Right atrium auricular region (tissue), 2 donors: ENCODE measurements at regions not wholly inside any gene's neighbourhood (a gene's known extent, or its start where the extent isn't known, plus 50 kb on each side); places are given as distances from the start of the nearest gene placed in this dataset.

Source experiments
- DNase-seq: peaks from one replicate; pipeline ENCODE4 v3.0.0-alpha.2; 2019; ENCODE audit warnings: low spot score
- H3K27ac ChIP-seq, 2 donors: fragments of 200-600 bp; sonication (generic); 1 replicate in 1 of 2; 2 replicates in 1 of 2; pipeline ENCODE4 v1.5.1; 2016 to 2019
- H3K27me3 ChIP-seq, 2 donors: fragments of 200-600 bp; sonication (generic); one replicate each; pipeline versions ENCODE4 v1.5.1 to v1.6.0; 2017 to 2019
- H3K36me3 ChIP-seq: fragments of 200-600 bp; sonication (generic); one replicate; pipeline ENCODE4 v1.5.1; 2016
- H3K4me1 ChIP-seq, 2 donors: fragments of 200-600 bp; sonication (generic); one replicate each; pipeline versions ENCODE4 v1.5.1 to v1.6.0; 2017 to 2019
- H3K4me3 ChIP-seq, 2 donors: fragments of 200-600 bp; sonication (generic); 1 replicate in 1 of 2; 2 replicates in 1 of 2; pipeline ENCODE4 v1.5.1; 2017 to 2019; ENCODE audit warnings: mild to moderate bottlenecking in 1 of 2, moderate library complexity in 1 of 2
- H3K9me3 ChIP-seq, 2 donors: fragments of 200-600 bp; sonication (generic); one replicate each; pipeline ENCODE4 v1.5.1; 2019
- TF ChIP-seq, protein P1 (sequence below), 2 donors: fragments of 200-600 bp; sonication (generic); IDR thresholded peaks; one replicate each; pipeline ENCODE4 v1.5.1; 2019; ENCODE audit warnings: antibody characterized with exemption in 2 of 2

DNA sequence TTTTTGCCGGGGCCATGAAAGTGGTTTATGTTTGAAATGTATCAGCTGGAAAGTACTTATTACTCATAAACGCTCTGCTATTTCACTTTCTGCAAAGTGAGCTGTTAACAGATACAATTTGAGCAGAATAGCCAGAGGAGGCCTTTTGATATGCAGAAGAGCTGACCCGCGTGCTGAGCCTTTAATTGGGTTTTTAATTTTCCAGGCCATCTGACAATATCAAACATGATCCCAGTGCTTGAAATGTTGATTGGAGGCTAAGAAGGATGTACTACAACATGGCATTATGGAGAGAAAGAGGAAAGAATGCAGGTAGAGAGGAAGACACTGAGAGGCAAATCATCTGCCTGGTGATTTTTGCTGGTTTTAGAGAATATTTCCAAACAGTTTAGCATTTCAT, 261.3 kb upstream of the MEIS2 start:
- Histone ChIP-seq H3K27me3 (no peaks in the 10 kb centered on the region), H3K9me3 (no peaks in the 10 kb centered on the region), H3K27ac (no peak overlapping the region), H3K4me1 (no peaks in the 10 kb centered on the region), H3K4me3 (no peak overlapping the region), H3K36me3 (no peaks in the 10 kb centered on the region)
- TF ChIP-seq, protein P1, sequence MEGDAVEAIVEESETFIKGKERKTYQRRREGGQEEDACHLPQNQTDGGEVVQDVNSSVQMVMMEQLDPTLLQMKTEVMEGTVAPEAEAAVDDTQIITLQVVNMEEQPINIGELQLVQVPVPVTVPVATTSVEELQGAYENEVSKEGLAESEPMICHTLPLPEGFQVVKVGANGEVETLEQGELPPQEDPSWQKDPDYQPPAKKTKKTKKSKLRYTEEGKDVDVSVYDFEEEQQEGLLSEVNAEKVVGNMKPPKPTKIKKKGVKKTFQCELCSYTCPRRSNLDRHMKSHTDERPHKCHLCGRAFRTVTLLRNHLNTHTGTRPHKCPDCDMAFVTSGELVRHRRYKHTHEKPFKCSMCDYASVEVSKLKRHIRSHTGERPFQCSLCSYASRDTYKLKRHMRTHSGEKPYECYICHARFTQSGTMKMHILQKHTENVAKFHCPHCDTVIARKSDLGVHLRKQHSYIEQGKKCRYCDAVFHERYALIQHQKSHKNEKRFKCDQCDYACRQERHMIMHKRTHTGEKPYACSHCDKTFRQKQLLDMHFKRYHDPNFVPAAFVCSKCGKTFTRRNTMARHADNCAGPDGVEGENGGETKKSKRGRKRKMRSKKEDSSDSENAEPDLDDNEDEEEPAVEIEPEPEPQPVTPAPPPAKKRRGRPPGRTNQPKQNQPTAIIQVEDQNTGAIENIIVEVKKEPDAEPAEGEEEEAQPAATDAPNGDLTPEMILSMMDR (IDR thresholded peaks at IDR 0.05) = no peak
- DNase-seq = no peak

DNA sequence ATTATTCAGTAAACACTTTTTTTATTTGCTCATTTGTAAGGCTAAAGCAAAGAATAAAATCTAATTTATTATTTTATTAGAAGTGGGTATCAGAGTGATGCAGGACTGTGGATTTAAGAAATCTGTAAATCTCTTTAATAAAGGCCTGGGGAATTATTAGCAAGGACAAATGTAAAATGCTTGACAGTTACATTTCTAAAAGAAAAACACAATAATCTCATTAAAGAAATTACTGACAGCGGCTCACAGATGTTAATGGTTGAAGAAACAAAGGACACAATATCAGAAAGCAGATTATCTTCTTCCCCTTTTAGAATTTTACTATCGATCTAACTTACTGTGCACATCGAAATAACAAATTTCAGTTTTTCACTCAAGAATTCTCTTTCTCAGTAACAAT, 262.1 kb upstream of the MEIS2 start:
- TF ChIP-seq, protein P1 (IDR thresholded peaks at IDR 0.05) = no peak
- Histone ChIP-seq H3K36me3 (no peaks in the 10 kb centered on the region), H3K4me1 (no peaks in the 10 kb centered on the region), H3K4me3 (no peak overlapping the region), H3K9me3 (no peaks in the 10 kb centered on the region), H3K27me3 (no peaks in the 10 kb centered on the region), H3K27ac (no peak overlapping the region)
- DNase-seq = no peak

DNA sequence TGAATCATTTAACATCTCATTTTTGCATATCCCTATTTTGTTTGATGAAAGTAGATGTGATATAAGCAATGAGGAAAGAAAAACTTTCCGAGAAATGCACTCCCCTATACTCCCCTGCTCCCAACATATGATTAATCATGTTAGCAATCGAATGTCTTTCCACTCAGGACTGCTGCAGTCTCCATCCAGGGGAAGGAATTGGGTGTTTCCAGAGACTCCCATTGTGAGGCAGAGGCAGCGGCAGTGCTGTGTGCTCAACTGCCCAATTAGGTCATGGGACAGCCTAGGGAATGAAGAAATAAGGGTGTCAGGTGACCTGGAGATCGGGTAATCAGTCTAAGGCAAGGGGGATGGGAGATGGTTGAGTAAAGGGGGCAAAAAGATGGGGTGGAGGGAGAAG, 268.6 kb upstream of the MEIS2 start:
- Histone ChIP-seq H3K4me3 (no peak overlapping the region), H3K27me3 (no peaks in the 10 kb centered on the region), H3K4me1 (no peaks in the 10 kb centered on the region), H3K9me3 (no peaks in the 10 kb centered on the region), H3K27ac (no peak overlapping the region), H3K36me3 (no peaks in the 10 kb centered on the region)
- no peak for DNase-seq
- TF ChIP-seq, protein P1 (IDR thresholded peaks at IDR 0.05) = no peak

DNA sequence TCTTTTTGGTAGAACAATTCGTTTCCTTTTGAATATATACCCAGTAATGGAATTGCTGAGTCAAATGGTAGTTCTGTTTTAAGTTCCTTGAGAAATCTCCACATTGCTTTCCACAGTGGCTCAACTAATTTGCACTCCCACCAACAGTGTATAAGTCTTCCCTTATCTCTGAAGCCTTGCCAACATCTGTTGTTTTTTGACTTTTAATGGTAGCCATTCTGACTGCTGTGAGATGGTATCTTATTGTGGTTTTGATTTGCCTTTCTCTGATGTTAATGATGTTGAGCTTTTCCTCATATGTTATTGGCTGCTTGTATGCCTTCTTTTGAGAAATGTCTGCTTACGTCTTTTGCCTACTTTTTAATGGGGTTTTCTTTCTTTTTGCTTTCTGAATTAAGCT, 270.6 kb upstream of the MEIS2 start:
- H3K27me3 ChIP-seq = no peaks in the 10 kb centered on the region
- H3K4me1 ChIP-seq = no peaks in the 10 kb centered on the region
- H3K4me3 ChIP-seq = no peak overlapping the region
- H3K27ac ChIP-seq = no peak overlapping the region
- no peak for DNase-seq
- no peaks in the 10 kb centered on the region for H3K36me3 ChIP-seq
- H3K9me3 ChIP-seq = no peaks in the 10 kb centered on the region
- TF ChIP-seq, protein P1 (IDR thresholded peaks at IDR 0.05) = no peak

DNA sequence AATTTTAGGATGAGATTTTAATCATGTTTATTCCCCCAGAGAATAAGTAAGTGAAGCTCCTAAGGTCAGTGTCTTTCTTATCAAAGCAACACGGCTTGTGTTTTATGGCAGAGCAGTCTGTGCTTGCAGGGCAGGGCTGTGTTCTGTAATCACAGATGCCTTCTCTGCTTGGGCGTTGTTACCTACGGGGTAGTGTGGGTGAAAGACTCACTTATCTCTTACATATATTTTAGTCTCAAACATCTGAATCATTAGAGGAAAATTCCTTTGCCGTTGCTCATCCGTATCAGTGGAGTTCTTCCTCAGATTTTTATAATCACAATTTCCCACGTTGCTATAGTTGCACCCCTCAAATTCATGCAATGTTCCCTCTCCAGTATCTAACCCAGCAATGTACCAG, 271.7 kb upstream of the MEIS2 start:
- H3K27me3 ChIP-seq = no peaks in the 10 kb centered on the region
- TF ChIP-seq, protein P1 (IDR thresholded peaks at IDR 0.05) = no peak
- no peak for DNase-seq
- no peaks in the 10 kb centered on the region for H3K36me3 ChIP-seq
- no peaks in the 10 kb centered on the region for H3K9me3 ChIP-seq
- no peak overlapping the region for H3K4me3 ChIP-seq
- H3K4me1 ChIP-seq = no peaks in the 10 kb centered on the region
- no peak overlapping the region for H3K27ac ChIP-seq

DNA sequence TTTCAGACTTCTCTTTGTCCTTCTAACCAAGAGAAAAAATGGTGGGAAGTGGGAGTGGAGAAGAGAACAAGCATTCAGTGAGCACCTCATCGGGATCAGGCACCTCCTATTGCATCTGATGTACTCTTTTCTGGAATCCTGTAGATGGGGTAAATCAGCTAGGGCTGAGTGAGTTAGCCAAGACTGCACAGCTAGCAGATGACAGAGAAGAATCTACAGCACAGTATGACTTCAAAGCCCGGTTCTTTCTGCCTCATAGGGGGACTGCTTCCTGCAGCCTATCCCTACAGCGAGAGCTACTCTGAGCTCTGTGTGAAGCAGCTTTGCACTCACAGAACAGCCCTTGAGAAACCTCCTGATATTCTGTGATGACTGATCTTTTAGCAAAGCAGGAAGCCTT, 275.2 kb upstream of the MEIS2 start:
- H3K9me3 ChIP-seq = no peaks in the 10 kb centered on the region
- no peak overlapping the region for H3K27ac ChIP-seq
- no peak overlapping the region for H3K4me3 ChIP-seq
- H3K36me3 ChIP-seq = no peaks in the 10 kb centered on the region
- TF ChIP-seq, protein P1 (IDR thresholded peaks at IDR 0.05) = no peak
- no peaks in the 10 kb centered on the region for H3K27me3 ChIP-seq
- no peak for DNase-seq
- H3K4me1 ChIP-seq = no peaks in the 10 kb centered on the region
